Epithelial cell of proximal tubule (primary cell): ENCODE measurements at regions not wholly inside any gene's neighbourhood (a gene's known extent, or its start where the extent isn't known, plus 50 kb on each side); places are given as distances from the start of the nearest gene placed in this dataset.

Experiments used
- DNase-seq: peaks from one replicate; pipeline ENCODE4 v3.0.0-alpha.2; 2011; ENCODE audit warnings: low read depth
- H3K4me3 ChIP-seq: 2 replicates; pipeline ENCODE4 v1.5.1; 2011; ENCODE audit warnings: low read depth, mild to moderate bottlenecking, low read length
- TF ChIP-seq, protein P1 (sequence below): conservative IDR thresholded peaks from 2 replicates; pipeline ENCODE4 v1.5.1; 2012; ENCODE audit warnings: low read depth, mild to moderate bottlenecking, low read length

GRCh38 chr2:125092276-125093009 is 1067.4 kb downstream of the CNTNAP5 start:
- no peak for DNase-seq
- H3K4me3 ChIP-seq: no peak overlapping the region
- TF ChIP-seq, protein P1, sequence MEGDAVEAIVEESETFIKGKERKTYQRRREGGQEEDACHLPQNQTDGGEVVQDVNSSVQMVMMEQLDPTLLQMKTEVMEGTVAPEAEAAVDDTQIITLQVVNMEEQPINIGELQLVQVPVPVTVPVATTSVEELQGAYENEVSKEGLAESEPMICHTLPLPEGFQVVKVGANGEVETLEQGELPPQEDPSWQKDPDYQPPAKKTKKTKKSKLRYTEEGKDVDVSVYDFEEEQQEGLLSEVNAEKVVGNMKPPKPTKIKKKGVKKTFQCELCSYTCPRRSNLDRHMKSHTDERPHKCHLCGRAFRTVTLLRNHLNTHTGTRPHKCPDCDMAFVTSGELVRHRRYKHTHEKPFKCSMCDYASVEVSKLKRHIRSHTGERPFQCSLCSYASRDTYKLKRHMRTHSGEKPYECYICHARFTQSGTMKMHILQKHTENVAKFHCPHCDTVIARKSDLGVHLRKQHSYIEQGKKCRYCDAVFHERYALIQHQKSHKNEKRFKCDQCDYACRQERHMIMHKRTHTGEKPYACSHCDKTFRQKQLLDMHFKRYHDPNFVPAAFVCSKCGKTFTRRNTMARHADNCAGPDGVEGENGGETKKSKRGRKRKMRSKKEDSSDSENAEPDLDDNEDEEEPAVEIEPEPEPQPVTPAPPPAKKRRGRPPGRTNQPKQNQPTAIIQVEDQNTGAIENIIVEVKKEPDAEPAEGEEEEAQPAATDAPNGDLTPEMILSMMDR: no peak

DNA sequence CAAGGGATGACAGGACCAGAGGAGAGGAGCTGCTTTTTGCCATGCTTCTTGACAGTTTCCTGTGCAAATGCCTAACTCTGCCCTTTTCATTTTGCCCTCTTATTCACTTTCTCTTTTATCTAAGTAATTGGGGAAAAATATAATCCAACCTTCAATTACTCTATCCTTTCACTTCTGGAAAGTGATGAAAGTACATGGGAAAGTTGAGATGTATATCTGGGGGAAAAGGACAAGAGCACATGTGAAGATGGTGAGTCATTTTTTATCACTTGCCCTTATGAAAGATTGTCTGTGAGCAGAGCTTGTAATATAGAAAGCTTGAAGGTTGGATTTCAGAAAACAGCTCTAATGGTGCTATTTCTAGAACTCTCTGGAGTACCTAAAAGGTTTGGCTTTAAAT is 1070.7 kb downstream of the CNTNAP5 start:
- TF ChIP-seq, protein P1: no peak
- DNase-seq: no peak
- no peak overlapping the region for H3K4me3 ChIP-seq

- no peak for DNase-seq
- TF ChIP-seq, protein P1: no peak
Measured at GRCh38 chr2:125106710-125107109, 1081.6 kb downstream of the CNTNAP5 start.

GRCh38 chr2:125107446-125107845 is 1082.4 kb downstream of the CNTNAP5 start:
- TF ChIP-seq, protein P1: no peak
- H3K4me3 ChIP-seq: no peak overlapping the region
- no peak for DNase-seq

More at GRCh38 chr2:125106710-125107109, 1081.6 kb downstream of the CNTNAP5 start:
- no peak overlapping the region for H3K4me3 ChIP-seq

DNA sequence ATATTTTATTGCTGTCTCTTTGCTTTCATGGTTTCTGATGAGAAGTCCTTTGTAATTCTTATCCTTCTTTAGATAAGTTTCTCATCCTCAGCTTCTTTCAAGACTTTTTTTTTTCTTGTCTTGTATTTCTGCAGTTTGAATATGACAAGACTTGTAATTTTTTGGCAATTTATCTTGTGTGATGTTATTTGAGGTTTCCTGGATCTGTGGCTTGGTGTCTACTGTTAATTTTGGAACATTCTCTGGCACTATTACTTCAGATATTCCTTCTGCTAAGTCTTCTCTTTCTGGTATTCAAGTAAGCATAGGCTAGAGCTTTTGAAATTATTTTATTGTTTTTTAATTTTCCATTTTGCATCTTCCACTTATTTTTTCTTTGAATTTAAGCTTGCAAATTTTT is 1083.2 kb downstream of the CNTNAP5 start:
- DNase-seq: no peak
- H3K4me3 ChIP-seq: no peak overlapping the region
- TF ChIP-seq, protein P1: no peak

- no peak overlapping the region for H3K4me3 ChIP-seq
- DNase-seq: no peak
- TF ChIP-seq, protein P1: no peak
Measured at GRCh38 chr2:125125902-125126301, 1100.8 kb downstream of the CNTNAP5 start.

- TF ChIP-seq, protein P1: no peak
- no peak for DNase-seq
- no peak overlapping the region for H3K4me3 ChIP-seq
Measured at GRCh38 chr2:125160947-125161346, 1135.9 kb downstream of the CNTNAP5 start.
